ENCODE measurements at regions not wholly inside any gene's neighbourhood (a gene's known extent, or its start where the extent isn't known, plus 50 kb on each side); places are given as distances from the start of the nearest gene placed in this dataset.

DNA sequence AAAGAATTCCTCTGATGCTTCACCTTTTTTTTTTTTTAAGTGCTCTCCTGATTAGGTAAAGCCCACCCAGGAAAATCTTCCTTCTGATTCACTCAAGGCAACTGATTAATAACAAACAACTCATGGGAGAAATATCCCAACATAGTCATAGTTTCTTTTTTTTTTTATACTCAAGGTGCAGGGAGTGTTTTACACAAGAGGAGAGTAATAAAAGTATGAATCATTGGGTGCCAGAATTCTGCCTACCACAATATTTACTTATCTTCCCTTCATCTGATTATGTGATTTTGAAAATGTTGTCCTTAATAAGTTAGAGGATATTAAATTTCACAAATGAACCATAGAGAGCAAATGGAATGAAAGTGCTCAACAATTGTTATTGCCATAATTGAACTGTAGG is 329.9 kb downstream of the TECRL start:
- no peak for TF ChIP-seq SPI1 (IDR thresholded peaks at IDR 0.05; ENCODE audit: low read depth, low read length)
- TF ChIP-seq POLR2A (IDR thresholded peaks at IDR 0.05; ENCODE audit: low read depth, low read length), result no peak
